ENCODE measurements at regions not wholly inside any gene's neighbourhood (a gene's known extent, or its start where the extent isn't known, plus 50 kb on each side); places are given as distances from the start of the nearest gene placed in this dataset.

DNA sequence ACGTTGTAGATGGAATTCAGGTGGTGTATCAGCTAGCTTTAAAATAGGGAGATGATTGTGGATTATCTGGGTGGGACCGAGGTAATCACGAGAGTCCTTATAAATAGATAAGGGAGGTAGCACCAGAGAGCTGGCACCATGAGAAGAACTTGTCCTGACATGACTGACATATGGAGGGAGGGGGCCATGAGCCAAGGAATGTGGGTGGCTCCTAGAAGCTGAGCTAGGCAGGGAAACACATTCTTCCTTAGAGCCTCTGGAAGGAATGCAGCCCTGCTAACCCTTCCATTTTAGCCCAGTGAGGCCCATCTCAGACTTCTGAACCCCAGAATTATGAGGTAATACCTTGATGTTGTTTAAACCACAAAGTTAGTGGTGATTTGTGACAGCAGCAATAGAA, 321.1 kb upstream of the SULF2 start:
- Mint-ChIP-seq H3K9me3 (ENCODE audit: low read depth) (peaks cover 3% of the 10 kb centered on the region), H3K27ac (no peak overlapping the region), H3K27me3 (peaks cover under 1% of the 10 kb centered on the region), H3K4me1 (ENCODE audit: low read depth) (no peaks in the 10 kb centered on the region), H3K36me3 (ENCODE audit: insufficient read depth) (no peaks in the 10 kb centered on the region), H3K4me3 (ENCODE audit: low read depth) (no peak overlapping the region)
- DNase-seq (ENCODE audit: low spot score, unreplicated experiment) = no peak
- TF ChIP-seq, protein P1, sequence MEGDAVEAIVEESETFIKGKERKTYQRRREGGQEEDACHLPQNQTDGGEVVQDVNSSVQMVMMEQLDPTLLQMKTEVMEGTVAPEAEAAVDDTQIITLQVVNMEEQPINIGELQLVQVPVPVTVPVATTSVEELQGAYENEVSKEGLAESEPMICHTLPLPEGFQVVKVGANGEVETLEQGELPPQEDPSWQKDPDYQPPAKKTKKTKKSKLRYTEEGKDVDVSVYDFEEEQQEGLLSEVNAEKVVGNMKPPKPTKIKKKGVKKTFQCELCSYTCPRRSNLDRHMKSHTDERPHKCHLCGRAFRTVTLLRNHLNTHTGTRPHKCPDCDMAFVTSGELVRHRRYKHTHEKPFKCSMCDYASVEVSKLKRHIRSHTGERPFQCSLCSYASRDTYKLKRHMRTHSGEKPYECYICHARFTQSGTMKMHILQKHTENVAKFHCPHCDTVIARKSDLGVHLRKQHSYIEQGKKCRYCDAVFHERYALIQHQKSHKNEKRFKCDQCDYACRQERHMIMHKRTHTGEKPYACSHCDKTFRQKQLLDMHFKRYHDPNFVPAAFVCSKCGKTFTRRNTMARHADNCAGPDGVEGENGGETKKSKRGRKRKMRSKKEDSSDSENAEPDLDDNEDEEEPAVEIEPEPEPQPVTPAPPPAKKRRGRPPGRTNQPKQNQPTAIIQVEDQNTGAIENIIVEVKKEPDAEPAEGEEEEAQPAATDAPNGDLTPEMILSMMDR (IDR thresholded peaks at IDR 0.05; ENCODE audit: unreplicated experiment) = no peak

DNA sequence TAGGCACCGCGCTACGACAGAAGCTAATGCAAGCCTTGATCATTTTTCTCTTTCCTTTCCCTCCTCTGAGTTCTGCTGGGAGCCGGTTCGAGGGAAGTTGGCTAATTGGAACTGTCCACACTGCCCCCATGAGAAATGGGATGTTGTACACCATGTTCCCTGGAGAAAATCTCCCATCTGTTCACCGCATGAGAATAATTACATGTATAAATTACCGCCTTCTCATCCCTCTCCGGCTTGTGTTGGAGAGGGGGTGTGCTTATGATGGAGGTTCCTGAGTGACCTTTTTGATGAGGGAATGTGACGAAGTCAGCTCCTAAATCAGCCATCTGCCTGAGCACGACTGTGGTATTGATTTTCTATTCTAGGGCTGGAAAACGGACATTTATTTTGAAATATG, 320.2 kb upstream of the SULF2 start:
- H3K27ac Mint-ChIP-seq = no peak overlapping the region
- no peak overlapping the region for H3K4me3 Mint-ChIP-seq (ENCODE audit: low read depth)
- H3K9me3 Mint-ChIP-seq (ENCODE audit: low read depth) = peaks cover 3% of the 10 kb centered on the region
- H3K27me3 Mint-ChIP-seq = peaks cover 8% of the 10 kb centered on the region
- H3K36me3 Mint-ChIP-seq (ENCODE audit: insufficient read depth) = no peaks in the 10 kb centered on the region
- H3K4me1 Mint-ChIP-seq (ENCODE audit: low read depth) = no peaks in the 10 kb centered on the region
- TF ChIP-seq, protein P1 (IDR thresholded peaks at IDR 0.05; ENCODE audit: unreplicated experiment) = no peak
- no peak for DNase-seq (ENCODE audit: low spot score, unreplicated experiment)

DNA sequence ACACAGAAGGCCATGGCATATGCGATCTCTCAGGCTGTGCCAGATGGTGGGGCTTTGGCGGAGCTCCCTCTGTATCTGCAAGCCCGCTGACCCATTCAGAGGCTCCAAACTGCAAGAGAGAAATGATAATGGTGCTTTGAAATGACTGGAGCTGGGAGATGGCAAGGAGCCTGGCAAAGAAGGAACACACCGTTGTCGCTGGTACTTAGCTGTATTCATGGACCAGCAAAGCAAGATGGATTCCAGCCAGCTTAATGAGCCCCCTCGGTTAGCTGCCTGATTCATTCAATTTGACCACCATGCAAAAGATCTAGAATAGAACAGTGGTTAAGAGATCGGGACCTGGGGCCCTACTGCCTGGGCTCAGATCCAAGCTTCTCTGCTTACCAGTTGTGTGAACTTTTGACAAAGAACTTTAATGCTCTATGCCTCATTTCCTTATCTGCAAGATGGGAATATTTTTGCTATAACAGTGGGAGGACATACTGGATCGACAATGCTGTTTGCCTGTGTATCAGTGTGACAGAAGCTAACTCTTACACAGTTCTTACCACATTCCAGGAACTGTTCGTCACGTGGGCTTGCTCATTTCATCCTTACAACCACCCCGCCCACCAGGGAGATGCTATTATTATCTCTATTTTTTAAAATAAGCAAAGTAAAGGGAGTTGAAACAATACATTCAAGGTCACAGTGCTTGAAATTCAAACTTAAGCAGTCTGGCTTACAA, 317.8 kb upstream of the SULF2 start:
- DNase-seq (ENCODE audit: low spot score, unreplicated experiment) = no peak
- Mint-ChIP-seq H3K4me1 (ENCODE audit: low read depth) (no peaks in the 10 kb centered on the region), H3K9me3 (ENCODE audit: low read depth) (peaks cover 3% of the 10 kb centered on the region), H3K36me3 (ENCODE audit: insufficient read depth) (no peaks in the 10 kb centered on the region), H3K4me3 (ENCODE audit: low read depth) (no peak overlapping the region), H3K27ac (no peak overlapping the region), H3K27me3 (peaks cover 11% of the 10 kb centered on the region)
- TF ChIP-seq, protein P1 (IDR thresholded peaks at IDR 0.05; ENCODE audit: unreplicated experiment) = no peak

DNA sequence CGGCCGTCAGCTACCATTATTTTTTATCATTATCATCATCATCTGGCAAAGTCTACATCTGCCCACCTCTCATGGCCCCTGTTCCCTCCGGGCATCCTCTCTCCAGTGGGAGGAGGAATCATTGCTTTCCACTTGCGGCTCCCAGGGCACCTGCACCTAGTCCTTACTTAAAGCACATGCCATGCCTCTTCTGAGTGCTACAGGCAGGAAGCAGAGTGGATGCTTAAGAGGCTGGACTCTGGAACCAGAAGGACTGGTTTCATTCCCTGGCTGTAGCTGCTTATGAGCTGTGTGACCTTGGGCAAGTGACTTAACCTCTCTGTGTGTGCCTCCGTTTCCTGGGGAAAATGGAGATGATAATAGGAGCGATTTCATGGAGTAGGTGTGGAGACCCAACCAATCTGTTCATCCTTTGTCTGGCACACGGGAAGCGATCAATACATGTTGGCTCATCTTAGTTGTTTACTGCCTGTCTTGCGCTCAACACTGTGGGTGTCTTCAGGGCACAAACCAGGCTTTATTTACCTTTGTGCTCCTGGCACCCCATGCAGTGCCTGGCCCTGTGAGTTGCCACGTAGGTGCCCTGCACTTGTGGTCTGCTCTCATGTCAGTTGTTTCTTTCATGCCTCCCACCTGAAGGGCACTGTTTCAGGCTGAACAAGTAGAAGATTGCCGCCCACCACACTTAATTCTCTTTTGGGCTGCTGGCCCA, 317.0 kb upstream of the SULF2 start:
- Mint-ChIP-seq H3K27ac (no peak overlapping the region), H3K27me3 (peaks cover 11% of the 10 kb centered on the region)
- TF ChIP-seq, protein P1 (IDR thresholded peaks at IDR 0.05; ENCODE audit: unreplicated experiment) = no peak

DNA sequence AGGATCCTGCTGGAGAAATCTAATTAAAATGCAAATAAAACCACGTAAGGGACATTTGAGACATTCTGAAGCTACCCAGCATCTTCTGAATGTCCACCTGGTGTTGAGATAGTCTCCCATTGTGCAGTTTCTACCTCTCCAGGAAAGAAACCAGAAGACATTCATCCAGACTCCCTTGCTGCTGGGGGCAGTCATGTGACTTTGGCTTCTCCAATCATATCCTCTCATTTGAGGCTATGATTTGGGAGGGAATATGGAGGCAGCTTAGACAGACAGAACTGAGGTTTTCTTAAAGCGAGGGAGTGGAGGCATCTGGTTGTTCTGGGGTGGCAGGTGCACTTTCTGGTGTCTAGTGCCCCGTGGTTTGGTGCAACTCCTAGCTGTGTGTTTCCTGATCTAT, 315.2 kb upstream of the SULF2 start:
- peaks cover 11% of the 10 kb centered on the region for H3K27me3 Mint-ChIP-seq
- no peaks in the 10 kb centered on the region for H3K9me3 Mint-ChIP-seq (ENCODE audit: low read depth)
- no peaks in the 10 kb centered on the region for H3K36me3 Mint-ChIP-seq (ENCODE audit: insufficient read depth)
- H3K4me1 Mint-ChIP-seq (ENCODE audit: low read depth) = peaks cover 5% of the 10 kb centered on the region
- H3K27ac Mint-ChIP-seq = no peak overlapping the region
- no peak for DNase-seq (ENCODE audit: low spot score, unreplicated experiment)
- TF ChIP-seq, protein P1 (IDR thresholded peaks at IDR 0.05; ENCODE audit: unreplicated experiment) = no peak
- H3K4me3 Mint-ChIP-seq (ENCODE audit: low read depth) = no peak overlapping the region

More for the DNA sequence above, 317.0 kb upstream of the SULF2 start:
- Mint-ChIP-seq H3K4me1 (ENCODE audit: low read depth) (peaks cover 5% of the 10 kb centered on the region), H3K9me3 (ENCODE audit: low read depth) (peaks cover 3% of the 10 kb centered on the region), H3K36me3 (ENCODE audit: insufficient read depth) (no peaks in the 10 kb centered on the region), H3K4me3 (ENCODE audit: low read depth) (no peak overlapping the region)
- DNase-seq (ENCODE audit: low spot score, unreplicated experiment) = no peak

Measured in progenitor cell of endocrine pancreas (in vitro differentiated cells).